CD4-positive, alpha-beta T cell treated with Interleukin-4 for 1 hour (primary cell): ENCODE measurements at regions not wholly inside any gene's neighbourhood (a gene's known extent, or its start where the extent isn't known, plus 50 kb on each side); places are given as distances from the start of the nearest gene placed in this dataset.
"Not testable (repeated sequence)": the region's sequence is repeated elsewhere in the genome, so short reads cannot be mapped to it uniquely, and the experiment has no call there.

Experiments
- DNase-seq, 2 donors: peaks; one replicate each; pipeline ENCODE4 v3.0.0-alpha.2; 2020 to 2022

- DNase-seq: no peak
Observed at GRCh38 chr7:51639661-51640334, 323.2 kb upstream of the COBL start.

- DNase-seq: no peak
Observed at GRCh38 chr7:51636503-51636902, 319.9 kb upstream of the COBL start.

GRCh38 chr7:51635775-51636174 lies 319.2 kb upstream of the COBL start:
- no peak for DNase-seq

- no peak for DNase-seq
Observed at GRCh38 chr7:51634538-51634937, 317.9 kb upstream of the COBL start.

- no peak for DNase-seq
Observed at GRCh38 chr7:51634025-51634424, 317.4 kb upstream of the COBL start.

GRCh38 chr7:51633596-51633995 lies 317.0 kb upstream of the COBL start:
- DNase-seq: no peak

GRCh38 chr7:51633006-51633405 lies 316.4 kb upstream of the COBL start:
- DNase-seq: no peak

GRCh38 chr7:51630933-51631332 lies 314.3 kb upstream of the COBL start:
- DNase-seq: no peak

- no peak for DNase-seq
Observed at GRCh38 chr7:51629206-51629605, 312.6 kb upstream of the COBL start.

GRCh38 chr7:51621956-51622355 lies 305.3 kb upstream of the COBL start:
- no peak for DNase-seq

- DNase-seq: no peak
Observed at GRCh38 chr7:51620706-51621105, 304.1 kb upstream of the COBL start.

- no peak for DNase-seq
Observed at GRCh38 chr7:51619880-51620279, 303.3 kb upstream of the COBL start.

GRCh38 chr7:51617686-51618085 lies 301.1 kb upstream of the COBL start:
- DNase-seq: no peak

GRCh38 chr7:51613911-51614357 lies 297.3 kb upstream of the COBL start:
- no peak for DNase-seq

- no peak for DNase-seq
Observed at GRCh38 chr7:51611937-51612336, 295.3 kb upstream of the COBL start.

GRCh38 chr7:51607447-51607846 lies 290.8 kb upstream of the COBL start:
- DNase-seq: no peak

- no peak for DNase-seq
Observed at GRCh38 chr7:51606601-51607154, 290.1 kb upstream of the COBL start.

- DNase-seq: no peak
Observed at GRCh38 chr7:51602376-51602775, 285.8 kb upstream of the COBL start.

GRCh38 chr7:51601461-51601860 lies 284.9 kb upstream of the COBL start:
- no peak for DNase-seq

- DNase-seq: not testable (repeated sequence)
Observed at GRCh38 chr7:51599935-51600334, 283.3 kb upstream of the COBL start.

- no peak for DNase-seq
Observed at GRCh38 chr7:51593628-51594027, 277.0 kb upstream of the COBL start.

GRCh38 chr7:51592842-51593599 lies 276.4 kb upstream of the COBL start:
- no peak for DNase-seq

GRCh38 chr7:51591223-51591622 lies 274.6 kb upstream of the COBL start:
- DNase-seq: no peak

- DNase-seq: no peak
Observed at GRCh38 chr7:51590746-51591145, 274.1 kb upstream of the COBL start.
